MG63 (cell line): ENCODE measurements at regions not wholly inside any gene's neighbourhood (a gene's known extent, or its start where the extent isn't known, plus 50 kb on each side); places are given as distances from the start of the nearest gene placed in this dataset.
"Not testable (repeated sequence)": the region's sequence is repeated elsewhere in the genome, so short reads cannot be mapped to it uniquely, and the experiment has no call there.

Experiments used
- DNase-seq: peaks from one replicate; pipeline ENCODE4 v3.0.0-alpha.2; 2020
- H3K27me3 ChIP-seq: fragments of 250-450 bp; sonication (Bioruptor Pico); 2 replicates; pipeline ENCODE4 v1.5.1; 2020; ENCODE audit warnings: mild to moderate bottlenecking, moderate library complexity
- H3K36me3 ChIP-seq: fragments of 250-450 bp; sonication (Bioruptor Pico); 2 replicates; pipeline ENCODE4 v1.5.1; 2020; ENCODE audit warnings: mild to moderate bottlenecking, moderate library complexity
- H3K4me3 ChIP-seq: fragments of 250-450 bp; sonication (Bioruptor Pico); 2 replicates; pipeline ENCODE4 v1.5.1; 2020; ENCODE audit warnings: mild to moderate bottlenecking, moderate library complexity
- H3K9me3 ChIP-seq: fragments of 250-450 bp; sonication (Bioruptor Pico); 2 replicates; pipeline ENCODE4 v1.5.1; 2020; ENCODE audit warnings: mild to moderate bottlenecking, moderate library complexity

DNA sequence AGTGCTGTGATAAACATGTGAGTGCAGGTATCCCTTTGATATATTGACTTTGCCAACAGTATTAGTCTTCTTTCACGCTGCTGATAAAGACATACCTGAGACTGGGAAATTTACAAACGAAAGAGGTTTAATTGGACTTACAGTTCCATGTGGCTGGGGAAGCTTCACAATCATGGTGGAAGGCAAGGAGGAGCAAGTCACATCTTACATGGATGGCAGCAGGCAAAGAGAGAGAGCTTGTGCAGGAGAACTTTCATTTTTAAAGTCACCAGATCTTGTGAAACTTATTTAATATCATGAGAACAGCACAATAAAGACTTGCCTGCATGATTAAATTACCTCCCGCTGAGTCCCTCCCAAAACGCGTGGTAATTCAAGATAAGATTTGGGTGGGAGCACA, 277.9 kb upstream of the GCFC2 start:
- not testable (repeated sequence) for H3K4me3 ChIP-seq, H3K9me3 ChIP-seq, DNase-seq, H3K36me3 ChIP-seq, H3K27me3 ChIP-seq

DNA sequence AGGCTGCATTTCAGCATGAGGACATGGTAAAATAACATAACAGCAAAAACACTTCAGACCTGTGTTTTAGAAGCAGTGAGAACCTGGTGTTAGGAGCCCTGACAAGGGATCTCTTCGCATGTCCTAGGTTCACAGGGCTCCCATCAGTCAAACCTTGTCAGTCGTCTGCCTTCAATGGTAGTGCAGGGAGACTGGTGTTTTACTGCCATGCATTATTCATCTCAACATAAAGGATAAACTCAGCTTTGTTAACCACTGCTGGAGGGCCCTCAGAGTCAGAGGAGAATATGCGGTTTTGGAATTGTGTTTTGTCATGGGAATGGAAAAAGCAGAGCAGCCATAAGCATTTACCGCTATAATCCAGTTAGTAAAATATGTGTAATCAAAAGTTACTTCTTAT, 275.9 kb upstream of the GCFC2 start:
- Histone ChIP-seq H3K4me3 (no peak overlapping the region), H3K9me3 (no peaks in the 10 kb centered on the region), H3K27me3 (no peaks in the 10 kb centered on the region; the same call in 1 of the 2 replicates), H3K36me3 (no peaks in the 10 kb centered on the region)
- DNase-seq: no peak

DNA sequence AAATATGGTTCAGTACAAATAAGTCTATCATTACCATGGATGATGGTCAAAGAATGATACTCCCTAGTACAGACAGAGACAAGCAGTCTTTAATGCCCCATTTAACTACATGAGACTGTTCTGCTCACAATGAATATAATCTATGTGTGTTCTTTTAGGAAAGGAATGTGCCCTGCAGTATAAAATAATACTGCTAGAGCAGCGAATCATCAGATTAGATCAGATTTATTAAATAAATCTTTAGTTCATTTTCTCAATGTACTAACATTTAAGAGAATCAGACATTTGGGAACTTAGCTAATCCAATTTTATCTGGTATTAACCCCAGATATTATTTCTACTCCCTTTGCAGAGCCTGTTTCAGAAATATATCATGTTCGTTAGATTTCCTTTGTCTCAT, 272.0 kb upstream of the GCFC2 start:
- H3K4me3 ChIP-seq: no peak overlapping the region
- H3K36me3 ChIP-seq: no peaks in the 10 kb centered on the region
- no peak for DNase-seq
- H3K27me3 ChIP-seq: no peaks in the 10 kb centered on the region; the same call in 1 of the 2 replicates
- no peaks in the 10 kb centered on the region for H3K9me3 ChIP-seq

DNA sequence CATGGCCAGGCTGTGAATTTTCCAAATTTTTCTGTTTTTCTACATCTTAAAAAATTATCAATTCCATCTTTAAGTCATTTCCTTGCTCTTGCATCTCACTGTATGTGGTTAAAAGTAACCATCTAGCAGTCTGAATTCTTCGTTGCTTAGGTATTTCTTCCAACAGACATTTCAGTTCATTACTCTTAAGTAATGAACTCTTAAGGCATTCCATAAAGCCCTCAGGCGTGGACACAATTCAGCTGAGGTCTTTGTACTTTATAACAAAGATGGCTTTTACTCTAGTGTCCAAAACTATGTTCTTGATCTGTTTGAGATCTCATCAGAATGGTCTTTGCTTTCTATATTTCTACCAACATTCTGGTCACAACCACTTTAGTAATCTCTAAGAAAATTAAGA, 253.9 kb upstream of the GCFC2 start:
- no peak for DNase-seq
- Histone ChIP-seq H3K4me3 (no peak overlapping the region), H3K9me3 (no peaks in the 10 kb centered on the region), H3K36me3 (no peaks in the 10 kb centered on the region), H3K27me3 (no peaks in the 10 kb centered on the region)

- H3K4me3 ChIP-seq: no peak overlapping the region
- no peaks in the 10 kb centered on the region for H3K9me3 ChIP-seq
- no peak for DNase-seq
- no peaks in the 10 kb centered on the region for H3K27me3 ChIP-seq
- no peaks in the 10 kb centered on the region for H3K36me3 ChIP-seq
Measured at GRCh38 chr2:75960472-75961009, 249.8 kb upstream of the GCFC2 start.

GRCh38 chr2:75959724-75960471, 249.2 kb upstream of the GCFC2 start:
- H3K9me3 ChIP-seq: no peaks in the 10 kb centered on the region
- H3K36me3 ChIP-seq: no peaks in the 10 kb centered on the region
- H3K4me3 ChIP-seq: no peak overlapping the region
- DNase-seq: no peak
- no peaks in the 10 kb centered on the region for H3K27me3 ChIP-seq

- no peak overlapping the region for H3K4me3 ChIP-seq
- H3K9me3 ChIP-seq: no peaks in the 10 kb centered on the region
- H3K27me3 ChIP-seq: no peaks in the 10 kb centered on the region
- no peaks in the 10 kb centered on the region for H3K36me3 ChIP-seq
- no peak for DNase-seq
Measured at GRCh38 chr2:75954761-75955160, 244.0 kb upstream of the GCFC2 start.

DNA sequence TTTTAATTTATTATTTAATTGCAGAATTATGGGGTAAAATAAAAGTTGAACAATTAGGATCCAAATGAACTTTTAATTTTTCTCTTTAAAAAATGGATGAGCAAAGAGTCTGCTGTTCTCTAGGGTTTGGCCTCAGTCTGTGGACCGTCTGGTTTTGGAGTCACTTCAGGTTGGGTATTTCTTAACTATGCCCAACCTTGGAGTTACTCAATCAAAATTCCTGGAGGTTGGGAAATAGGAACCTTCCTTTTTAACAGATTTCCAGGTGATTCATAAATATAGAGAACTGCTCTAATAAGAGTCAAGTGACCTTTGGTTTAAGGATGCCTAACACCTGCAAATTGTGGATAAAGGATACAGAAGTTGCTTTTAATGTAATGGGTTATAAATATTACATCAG, 241.5 kb upstream of the GCFC2 start:
- no peaks in the 10 kb centered on the region for H3K27me3 ChIP-seq
- H3K36me3 ChIP-seq: no peaks in the 10 kb centered on the region
- no peaks in the 10 kb centered on the region for H3K9me3 ChIP-seq
- H3K4me3 ChIP-seq: no peak overlapping the region
- no peak for DNase-seq

GRCh38 chr2:75949385-75950030, 238.8 kb upstream of the GCFC2 start:
- Histone ChIP-seq H3K36me3 (no peaks in the 10 kb centered on the region), H3K4me3 (no peak overlapping the region), H3K9me3 (no peaks in the 10 kb centered on the region), H3K27me3 (no peaks in the 10 kb centered on the region)
- DNase-seq: no peak

DNA sequence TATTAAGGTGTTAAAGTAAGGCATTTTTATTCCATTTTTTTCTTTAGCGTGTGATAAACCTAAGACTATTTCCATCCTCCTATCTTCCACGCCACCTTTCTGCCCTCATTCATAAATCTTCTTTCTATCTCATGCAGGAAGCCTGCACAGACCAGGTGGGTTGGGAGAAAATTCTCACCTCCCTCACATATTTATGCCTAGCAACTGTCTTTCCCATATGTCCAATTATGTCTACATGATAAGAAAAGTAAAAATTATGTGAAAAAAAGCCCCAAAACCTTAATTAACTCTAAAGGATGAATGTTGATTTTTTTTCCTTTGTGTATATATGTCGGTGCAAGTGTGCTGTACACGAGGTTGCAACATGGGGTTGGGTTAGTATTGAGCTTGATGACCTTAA, 225.6 kb upstream of the GCFC2 start:
- H3K9me3 ChIP-seq: no peaks in the 10 kb centered on the region
- H3K36me3 ChIP-seq: no peaks in the 10 kb centered on the region
- H3K4me3 ChIP-seq: no peak overlapping the region
- DNase-seq: no peak
- H3K27me3 ChIP-seq: no peaks in the 10 kb centered on the region

DNA sequence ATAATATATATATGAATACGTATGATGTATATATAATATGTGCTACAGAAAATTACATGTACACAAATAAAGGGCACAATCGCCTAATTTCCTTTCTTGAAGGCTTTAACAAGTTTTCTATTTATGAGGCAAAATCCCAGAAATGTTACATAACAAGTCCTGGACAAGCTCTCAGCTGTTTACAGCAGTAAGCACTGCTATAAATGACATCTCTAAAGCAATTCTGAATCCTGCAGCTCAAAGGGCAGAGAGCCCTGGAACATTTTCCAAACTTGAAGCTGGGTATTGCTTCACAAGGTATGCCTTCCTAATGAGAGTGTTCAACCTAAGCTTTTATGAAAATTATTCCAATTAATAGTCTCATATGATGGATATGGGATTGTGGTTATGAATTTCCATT, 222.3 kb upstream of the GCFC2 start:
- Histone ChIP-seq H3K36me3 (no peaks in the 10 kb centered on the region), H3K9me3 (no peaks in the 10 kb centered on the region), H3K27me3 (no peaks in the 10 kb centered on the region), H3K4me3 (no peak overlapping the region)
- no peak for DNase-seq

GRCh38 chr2:75928093-75928492, 217.4 kb upstream of the GCFC2 start:
- no peak for DNase-seq
- Histone ChIP-seq H3K36me3 (no peaks in the 10 kb centered on the region), H3K27me3 (no peaks in the 10 kb centered on the region), H3K9me3 (no peaks in the 10 kb centered on the region), H3K4me3 (no peak overlapping the region)

DNA sequence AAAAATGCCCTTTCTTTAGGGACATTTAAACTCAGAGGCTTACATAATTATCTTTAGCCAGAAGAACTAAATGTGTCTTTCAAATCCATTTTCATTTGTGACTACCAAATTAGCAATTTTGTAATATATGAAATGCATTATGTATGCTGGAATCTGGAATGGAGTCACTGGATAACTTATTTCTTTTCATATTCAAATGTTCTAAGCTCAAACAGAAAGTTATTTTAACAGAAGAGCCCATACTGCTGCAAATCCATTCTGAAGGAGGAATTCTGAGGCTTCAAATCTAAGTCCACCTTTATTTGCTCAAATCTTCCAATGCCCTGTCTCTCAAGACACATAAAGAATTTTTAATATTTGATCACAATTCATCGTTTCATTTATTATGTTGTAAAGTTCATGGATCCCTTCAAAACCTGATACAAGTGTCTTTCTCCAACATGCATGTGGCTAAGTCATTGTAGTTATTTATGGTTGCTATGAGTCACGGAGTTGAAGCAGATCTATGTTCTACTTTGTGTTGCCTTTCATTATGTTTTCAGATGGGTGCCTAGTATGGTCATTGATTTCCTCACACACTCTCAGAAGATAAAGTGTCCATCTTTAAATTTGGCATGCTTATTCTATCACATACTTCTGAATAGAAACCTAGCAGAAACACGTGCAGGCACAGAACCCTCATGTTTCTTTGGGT, 214.8 kb upstream of the GCFC2 start:
- DNase-seq: no peak
- H3K9me3 ChIP-seq: no peaks in the 10 kb centered on the region
- no peaks in the 10 kb centered on the region for H3K36me3 ChIP-seq
- no peaks in the 10 kb centered on the region for H3K27me3 ChIP-seq
- no peak overlapping the region for H3K4me3 ChIP-seq

- no peaks in the 10 kb centered on the region for H3K27me3 ChIP-seq
- no peaks in the 10 kb centered on the region for H3K9me3 ChIP-seq
- no peak overlapping the region for H3K4me3 ChIP-seq
- H3K36me3 ChIP-seq: no peaks in the 10 kb centered on the region
- DNase-seq: no peak
Measured at GRCh38 chr2:75922191-75922590, 211.5 kb upstream of the GCFC2 start.

GRCh38 chr2:75920859-75921551, 210.3 kb upstream of the GCFC2 start:
- Histone ChIP-seq H3K4me3 (no peak overlapping the region), H3K36me3 (no peaks in the 10 kb centered on the region), H3K27me3 (no peaks in the 10 kb centered on the region), H3K9me3 (no peaks in the 10 kb centered on the region)
- no peak for DNase-seq

DNA sequence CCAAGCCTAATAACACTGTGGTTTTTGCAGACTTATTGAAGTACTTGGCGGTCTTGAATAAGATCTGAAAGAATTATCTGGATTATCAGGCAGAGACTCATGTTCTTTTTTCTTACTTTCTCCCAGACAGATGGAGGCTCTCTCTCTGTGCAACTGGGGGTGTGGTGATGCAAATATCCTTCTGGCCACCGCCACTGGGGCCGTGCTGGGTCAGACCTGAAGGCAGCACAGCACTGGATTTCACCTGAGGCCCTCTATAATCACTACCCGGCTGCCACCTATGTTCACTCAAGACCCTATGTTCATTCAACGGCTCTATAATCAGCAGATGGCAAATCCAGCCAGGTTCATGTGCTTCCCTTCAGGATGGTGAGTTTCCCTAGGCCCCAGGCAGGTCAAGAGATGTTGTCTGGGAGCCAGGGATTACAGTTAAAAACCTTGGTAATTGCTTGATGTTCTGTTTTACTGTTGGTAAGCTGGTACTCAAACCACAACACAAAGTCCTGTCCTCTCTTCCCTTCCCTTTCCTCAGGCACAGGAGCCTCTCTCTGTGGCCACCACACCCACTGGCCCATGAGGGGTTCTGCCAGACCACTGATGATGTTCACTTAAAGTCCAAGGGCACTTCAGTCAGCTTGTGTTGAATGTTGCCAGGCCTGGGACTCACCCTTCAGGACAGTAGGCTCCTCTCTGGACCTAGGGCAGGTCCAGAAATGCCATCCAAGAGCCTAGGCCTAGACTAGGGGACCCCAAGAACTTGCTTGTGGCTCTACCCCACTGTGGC, 205.3 kb upstream of the GCFC2 start:
- Histone ChIP-seq H3K27me3 (no peaks in the 10 kb centered on the region), H3K9me3 (no peaks in the 10 kb centered on the region), H3K4me3 (no peak overlapping the region), H3K36me3 (no peaks in the 10 kb centered on the region)
- DNase-seq: no peak
